GM21825 (cell line): ENCODE measurements at regions not wholly inside any gene's neighbourhood (a gene's known extent, or its start where the extent isn't known, plus 50 kb on each side); places are given as distances from the start of the nearest gene placed in this dataset.
"Not testable (repeated sequence)": the region's sequence is repeated elsewhere in the genome, so short reads cannot be mapped to it uniquely, and the experiment has no call there.

Experiments
- ATAC-seq: cut with Tn5 transposase; IDR thresholded peaks from one replicate; pipeline ENCODE4 v1.9.1; 2021; ENCODE audit warnings: mild to moderate bottlenecking, moderate library complexity; ENCODE audit not compliant: unreplicated experiment

DNA sequence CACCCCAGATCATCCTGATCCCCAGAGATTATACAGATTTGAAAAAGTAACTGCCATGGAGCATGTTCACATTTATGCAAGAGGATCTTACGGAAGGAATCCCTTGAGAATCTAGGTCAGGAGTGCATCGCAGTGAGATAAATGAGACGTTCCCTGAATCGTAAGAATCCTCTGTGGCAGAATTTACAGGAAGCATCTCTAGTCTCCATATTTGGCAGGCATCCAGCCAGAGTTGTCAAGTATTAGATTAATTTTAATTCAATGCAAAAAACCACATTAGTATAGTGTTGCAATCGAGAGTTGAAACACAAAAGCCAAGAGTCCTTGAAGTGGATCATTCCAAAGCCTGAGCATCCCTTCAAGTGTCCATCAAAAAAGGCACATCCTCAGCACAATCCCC, 100.8 kb downstream of the RRAGC start:
- no peak for ATAC-seq

DNA sequence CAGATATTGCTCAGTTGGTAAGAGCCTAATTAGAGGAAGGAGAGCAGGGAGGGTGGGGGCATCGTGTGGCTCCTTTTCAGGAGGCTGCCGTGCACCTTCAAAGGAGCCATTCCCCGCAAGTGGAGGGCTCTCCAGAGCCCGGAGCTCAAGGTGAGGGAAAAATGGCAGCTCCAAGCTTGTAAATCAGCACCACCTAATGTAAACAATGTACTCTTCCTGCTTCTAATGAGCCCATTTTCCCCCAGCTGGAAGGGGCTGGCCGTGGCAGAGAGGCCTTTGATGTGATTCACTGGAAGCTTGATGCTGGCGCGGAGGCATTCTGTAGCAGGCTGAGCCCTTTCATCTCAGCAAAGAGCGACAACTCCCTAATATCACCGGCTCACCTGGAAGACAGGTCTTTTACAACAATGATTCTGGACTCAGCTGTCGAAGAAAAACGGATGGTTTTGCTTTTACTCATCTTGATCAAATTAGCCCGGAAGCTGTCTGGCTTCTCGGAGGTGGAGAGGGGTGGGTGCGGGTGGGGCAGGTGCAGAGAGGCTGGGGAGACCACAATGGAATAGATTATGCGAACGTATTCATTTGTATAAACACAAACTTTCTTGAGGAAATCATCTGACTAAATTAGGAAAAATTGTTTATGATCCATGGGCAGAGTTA, 112.5 kb downstream of the RRAGC start:
- ATAC-seq: no peak

DNA sequence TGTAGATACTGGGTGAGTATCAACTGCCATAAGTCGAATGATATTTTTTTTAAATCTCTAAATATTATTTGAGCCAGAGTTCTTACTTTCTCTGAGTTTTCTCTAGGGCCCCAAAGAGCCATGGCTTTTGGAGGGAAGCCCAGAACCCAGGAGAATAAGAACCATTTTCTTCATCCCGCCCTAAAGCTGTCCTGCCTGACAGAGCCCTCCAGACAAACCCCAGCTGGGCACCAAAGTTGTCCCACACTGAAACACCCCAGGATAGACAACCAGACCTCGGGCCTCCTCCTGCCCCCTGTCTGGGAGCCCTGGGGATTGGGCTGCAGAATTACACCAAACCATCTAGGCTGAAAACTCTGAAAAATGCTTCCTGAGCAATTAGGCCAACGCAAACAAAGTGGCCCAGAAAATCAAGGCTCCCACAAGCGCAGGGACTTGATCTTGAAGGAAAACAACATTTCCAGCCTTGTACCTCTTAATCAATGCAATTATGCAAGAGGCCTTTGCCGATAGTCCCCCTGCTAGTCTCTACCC, 113.1 kb downstream of the RRAGC start:
- ATAC-seq: no peak

DNA sequence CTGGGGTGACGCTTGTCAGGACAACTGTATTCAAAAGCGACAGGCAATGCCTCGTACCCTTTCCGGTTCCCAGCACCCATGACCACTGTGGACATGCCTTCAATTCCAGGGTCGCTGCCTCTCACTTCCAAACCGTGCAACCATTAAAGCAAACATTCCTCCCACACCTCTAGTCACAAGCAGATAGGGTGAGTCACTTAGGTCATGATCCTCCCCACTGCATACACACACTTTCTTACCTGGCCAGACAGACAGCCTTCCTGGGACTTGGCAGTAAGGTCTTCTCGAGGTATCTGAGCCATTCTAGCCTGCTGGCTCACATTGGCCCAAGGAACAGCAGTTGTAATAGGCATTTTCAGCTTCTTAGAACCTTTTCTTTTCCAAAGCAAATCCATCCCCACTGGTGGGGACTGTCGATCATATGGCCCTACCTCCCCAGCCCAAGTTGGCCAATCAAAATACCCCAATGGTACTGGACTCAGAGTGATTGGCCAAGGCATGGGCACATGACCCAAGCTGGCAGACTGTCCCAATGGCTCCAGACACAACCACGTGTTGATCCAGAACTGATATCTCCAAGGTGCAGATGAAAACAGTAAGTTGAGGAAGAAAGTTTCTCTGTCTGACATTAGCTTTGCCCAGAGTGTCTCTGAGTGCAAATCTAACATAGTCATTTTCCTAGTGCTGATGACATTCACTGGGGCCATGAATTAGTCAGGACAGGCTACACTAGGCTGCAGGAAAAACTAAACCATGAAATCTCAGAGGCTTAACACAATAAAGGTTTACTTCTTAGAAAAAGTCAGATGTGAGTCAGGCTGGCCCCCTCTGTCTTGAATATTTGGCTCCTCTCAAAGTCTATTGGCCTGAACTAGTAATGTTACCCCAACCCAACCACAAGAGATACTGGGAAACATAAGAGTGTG, 113.8 kb downstream of the RRAGC start:
- ATAC-seq: no peak

DNA sequence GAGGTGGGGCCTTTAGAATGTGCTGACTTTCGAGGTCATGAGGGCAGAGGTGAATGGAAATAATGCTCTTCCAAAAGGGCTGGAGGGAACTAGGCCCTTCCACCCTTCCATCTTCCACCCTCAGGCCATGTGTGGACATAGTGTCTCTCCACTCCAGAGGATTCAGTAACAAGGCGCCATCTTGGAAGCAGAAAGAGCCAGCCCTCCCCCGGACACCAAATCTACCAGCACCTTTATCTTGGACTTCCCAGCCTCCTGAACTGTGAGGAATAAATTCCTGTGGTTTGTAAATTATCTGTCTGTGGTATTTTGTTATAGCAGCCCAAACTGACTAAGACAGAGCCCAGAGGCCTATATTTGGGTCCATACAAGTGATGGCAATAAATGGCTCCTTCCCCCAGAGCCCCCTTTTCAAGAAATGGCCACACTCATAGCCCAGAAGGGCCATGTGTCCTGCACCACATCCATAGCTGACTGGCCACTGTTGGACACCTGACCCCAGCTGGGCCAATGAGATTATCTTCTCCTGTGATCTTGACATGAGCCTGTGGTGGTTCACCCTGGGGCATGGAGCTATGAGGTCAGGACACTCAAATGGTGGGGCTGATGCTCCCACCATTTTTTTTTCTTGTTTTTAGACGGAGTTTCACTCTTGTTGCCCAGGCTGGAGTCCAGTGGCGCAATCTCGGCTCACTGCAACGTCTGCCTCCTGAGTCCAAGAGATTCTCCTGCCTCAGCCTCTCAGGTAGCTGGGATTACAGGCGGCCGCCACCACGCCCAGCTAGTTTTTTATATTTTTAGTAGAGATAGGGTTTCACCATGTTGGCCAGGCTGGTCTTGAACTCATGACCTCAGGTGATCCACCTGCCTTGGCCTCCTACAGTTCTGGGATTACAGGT, 114.9 kb downstream of the RRAGC start:
- ATAC-seq: no peak

DNA sequence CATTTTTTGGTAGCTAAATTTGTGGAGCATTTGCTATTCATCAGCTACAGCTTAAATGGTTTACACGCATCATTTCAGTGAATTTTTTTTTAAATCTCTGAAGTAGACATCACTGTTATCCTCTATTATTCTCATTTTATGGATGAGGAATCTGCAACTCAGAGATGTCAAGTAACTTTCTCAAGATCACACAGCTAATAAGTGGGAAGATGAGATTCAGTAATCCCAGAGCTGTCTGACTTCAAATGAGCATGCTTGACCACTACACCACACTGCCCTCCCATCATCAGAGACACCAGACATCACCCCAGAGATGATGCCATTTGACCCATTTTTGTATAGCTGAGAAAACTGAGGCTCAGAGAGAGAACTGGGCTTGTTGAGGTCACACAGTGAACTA, 116.4 kb downstream of the RRAGC start:
- ATAC-seq: no peak

DNA sequence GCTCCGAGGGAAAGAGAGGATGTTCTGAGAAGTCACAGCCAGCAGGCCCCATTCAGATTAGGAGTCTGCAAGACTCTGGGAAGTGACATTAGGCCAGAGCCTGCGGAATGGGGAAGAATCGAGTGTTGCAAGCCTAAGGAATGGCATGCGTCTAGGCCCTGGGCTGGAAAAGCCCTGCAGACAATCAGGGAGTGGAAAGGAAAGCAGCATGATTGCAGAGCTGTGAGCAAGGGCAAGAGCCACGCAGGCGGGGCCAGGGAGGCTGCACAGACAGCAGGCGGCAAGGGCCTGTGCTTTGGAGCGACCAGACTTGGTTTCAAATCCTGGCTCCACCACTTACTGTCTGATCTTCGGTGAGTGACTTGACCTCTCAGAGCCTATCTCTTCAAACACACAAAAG, 118.2 kb downstream of the RRAGC start:
- ATAC-seq: no peak

DNA sequence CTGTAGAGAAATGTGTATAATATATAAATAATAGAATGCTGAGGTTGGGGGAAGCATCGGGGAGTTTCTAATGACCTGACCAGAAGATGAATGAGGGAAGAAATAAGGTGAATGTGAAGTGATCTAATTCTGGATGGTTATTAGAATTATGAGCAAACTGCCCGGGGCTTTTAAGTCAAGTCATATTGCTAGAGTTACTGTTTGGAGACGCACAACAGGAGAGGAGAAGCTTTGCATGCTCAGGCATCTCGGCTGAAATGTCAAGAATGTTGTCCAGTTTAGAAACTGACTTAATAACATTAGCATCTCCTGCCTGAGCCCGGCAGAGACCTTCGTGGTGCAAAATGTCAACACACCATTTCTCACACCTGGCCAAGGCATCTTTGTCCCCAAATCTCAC, 119.1 kb downstream of the RRAGC start:
- ATAC-seq: no peak

DNA sequence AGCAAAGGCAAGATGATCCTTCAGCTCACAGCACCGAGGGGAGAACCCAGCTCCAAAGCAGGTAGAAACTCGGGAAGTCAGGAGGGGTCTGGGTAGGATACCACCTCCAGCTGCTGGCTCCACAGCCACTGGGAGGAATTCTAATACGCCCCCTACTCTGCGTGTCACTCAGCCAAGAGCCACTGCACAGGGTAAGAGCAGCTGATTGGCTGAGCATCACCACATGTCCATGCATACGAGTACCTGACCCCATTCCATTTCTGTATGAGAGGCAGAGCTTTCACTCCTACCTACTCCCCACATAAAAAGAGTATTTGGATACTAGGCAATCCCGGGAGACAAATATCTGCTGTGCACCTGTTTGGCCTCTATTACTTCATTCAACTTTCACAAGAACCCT, 121.4 kb downstream of the RRAGC start:
- ATAC-seq: no peak

DNA sequence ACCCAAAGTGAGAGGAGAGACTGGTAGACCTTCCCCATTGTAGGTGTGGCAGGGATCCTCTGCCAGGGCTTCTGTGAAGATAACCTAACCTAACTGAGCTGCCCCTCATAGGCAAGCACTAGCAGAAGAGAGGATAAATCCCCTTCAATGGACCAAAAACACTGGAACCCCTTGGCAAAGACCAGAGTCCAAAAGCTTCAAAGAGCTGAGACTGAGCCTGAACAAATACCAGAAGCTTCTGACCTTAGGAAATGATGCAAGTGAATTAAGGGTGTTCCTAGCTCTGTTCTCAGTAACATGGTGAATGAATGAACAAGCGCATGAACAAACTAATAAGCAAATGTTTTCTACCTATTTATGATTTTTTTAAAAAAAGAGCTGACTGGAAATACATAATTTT, 123.2 kb downstream of the RRAGC start:
- ATAC-seq: no peak

DNA sequence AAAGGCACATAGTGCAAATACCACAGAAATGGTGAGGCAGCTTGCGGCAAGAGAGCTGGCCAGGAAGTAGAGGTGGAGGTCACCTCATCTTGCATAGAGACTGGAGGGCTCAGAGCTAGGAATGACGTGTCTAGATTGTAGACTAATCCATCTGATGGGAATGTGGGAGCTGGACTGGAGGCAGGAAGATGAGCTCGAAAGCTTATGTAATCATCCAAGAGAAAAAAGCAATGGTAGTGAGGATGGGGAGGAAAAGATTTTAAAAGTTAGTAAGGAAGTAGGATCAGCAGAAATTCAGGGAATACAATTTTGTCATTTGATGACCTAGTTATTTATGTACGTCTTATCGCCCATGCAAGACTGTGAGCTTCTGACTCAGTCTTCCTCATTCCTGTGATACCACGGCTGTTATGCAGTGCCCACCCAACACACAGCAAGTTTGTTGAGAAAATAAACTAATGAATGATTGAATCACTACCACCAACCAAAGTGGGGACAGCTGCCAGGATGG, 123.9 kb downstream of the RRAGC start:
- ATAC-seq: no peak

DNA sequence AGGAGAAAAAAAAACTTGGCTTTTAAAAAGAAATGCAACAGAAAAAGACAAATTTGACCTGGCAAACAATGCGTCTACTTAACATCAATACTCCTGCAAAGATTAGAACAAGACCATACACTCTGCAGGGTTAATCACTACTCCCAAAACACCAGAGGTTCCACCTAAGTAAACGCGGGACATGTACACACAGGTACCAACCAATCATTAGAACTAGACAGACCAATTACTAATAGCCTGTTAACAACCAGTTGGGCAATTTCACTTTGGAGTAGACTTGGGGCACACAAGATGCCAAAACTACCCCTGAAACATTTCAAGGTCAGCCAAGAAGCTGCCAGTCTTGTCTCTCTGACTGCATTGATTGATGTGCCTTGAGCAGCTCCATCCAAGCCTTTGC, 125.8 kb downstream of the RRAGC start:
- ATAC-seq: no peak

DNA sequence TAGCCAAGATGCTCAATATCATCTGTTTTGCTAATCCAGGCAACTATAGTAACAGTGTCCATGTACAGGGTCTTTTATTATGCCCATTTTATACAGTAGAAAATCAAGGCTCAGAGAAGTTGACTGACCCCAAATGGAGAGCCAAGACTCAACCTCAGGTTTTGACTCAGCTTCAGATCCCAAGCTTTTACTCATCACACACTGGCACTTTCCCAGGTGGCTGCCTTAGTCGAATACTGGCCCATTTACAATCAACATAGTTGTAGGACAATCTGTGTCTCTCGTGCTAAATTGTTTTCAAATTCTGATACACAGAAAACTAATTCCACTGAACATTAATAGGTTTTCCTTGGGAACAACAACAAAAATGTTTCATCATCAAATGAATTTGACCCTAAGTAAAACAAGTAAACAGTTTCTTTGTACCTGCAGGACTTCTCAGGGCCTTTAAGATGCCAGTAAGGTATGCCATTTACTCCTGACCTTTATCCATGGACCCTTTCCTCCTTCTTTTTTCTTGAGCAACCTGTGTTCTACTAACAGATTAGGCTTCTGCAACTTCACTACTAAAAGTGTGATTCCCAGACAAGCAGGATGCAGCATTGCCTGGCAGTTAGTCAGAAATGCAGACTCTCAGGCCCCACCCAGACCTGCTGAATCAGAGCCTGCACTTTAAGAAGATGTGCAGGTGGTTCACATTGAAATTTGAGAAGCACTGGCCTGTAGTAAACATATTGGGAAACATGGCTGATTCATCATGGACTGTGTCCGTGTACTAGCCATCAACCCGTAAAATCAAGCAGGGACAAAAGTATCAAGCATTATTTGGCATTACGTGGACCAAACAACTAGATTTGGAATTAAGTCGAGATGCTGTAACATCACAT, 128.8 kb downstream of the RRAGC start:
- no peak for ATAC-seq

DNA sequence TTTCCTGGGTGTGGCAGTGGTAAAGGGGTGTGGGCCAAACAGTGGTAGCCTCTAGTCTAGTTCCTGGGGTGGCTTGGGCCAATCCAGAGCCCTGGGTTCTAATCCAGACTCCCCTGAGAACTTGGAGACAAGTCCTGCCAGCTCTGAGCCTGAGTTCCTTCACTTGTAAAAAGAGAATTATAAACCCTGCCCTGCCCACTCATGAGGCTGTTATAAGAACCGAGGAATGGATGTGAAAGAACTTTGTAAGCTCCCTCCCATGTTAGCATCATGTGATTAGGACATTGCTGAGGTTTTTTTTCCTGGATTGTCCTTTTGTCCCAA, 131.0 kb downstream of the RRAGC start:
- ATAC-seq: no peak

DNA sequence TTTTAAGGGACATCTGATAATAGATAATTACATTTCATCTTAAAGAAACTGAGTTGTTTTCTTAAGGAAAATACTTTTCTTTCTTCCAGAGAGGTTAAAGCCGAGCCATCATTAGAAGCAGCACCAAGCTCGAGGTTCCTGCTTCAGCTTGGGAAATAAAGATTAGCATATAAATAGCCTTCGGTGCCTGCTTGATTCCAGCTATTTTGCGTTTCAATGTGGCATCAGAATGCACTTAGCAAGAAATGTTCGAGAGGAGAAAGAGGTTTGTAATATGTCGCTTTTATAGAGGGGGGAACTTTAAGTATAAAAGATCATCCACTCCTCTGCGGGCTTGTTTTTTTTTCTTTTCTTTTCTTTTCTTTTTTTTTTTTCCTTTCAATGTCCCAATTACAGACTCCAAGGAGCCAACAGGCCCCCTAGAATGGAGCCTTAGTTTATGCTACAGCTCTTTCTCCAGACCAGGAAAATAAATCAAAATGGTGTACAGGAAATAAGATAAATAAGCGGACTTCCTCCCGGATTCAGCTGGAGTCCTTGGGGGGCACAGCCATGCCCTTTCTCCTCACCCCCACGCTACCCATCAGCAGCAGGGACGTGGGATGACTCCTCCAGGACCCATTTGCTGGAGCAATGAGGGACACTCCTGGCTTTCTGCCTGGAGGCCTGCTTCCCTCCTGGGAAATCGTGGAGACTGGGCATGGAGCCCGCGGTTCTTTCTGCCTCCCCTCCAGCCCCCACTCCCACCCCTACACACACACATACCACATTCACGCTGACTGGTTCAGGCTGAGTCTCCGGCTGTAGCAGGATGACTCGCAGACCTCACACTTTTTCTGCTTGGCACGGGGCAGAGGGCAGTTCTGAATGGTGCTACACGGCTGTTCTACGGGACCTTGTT, 131.6 kb downstream of the RRAGC start:
- ATAC-seq: no peak

DNA sequence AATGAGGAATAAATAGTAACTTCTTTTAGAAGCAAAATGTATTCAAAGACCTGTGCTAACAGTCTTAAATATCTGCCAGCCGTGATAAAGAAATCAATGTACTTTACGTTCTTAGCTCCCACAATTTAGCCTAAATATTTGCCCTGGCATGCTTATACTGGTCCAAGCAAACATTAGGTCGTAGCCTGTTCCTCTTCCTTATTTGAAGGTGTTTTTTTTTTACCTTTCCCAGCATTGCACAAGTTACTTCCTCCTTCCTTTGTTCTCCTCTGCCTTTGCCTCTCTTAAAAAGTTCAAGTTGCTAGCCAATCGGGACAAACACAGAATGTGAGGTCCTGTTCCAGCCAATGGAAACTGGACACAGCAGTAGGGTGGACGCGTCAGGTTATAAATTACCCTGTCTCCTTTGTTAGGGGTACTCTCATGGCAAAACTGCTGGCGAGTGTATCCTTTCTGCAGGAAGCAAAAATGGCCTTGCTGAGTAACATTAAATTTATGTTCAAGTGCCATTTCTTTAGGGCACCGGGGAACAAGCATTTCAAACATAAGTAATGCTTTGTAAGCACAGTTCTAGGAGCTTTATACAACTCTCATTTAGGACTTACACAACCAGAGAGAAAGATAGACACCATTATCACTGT, 134.1 kb downstream of the RRAGC start:
- ATAC-seq: not testable (repeated sequence)

DNA sequence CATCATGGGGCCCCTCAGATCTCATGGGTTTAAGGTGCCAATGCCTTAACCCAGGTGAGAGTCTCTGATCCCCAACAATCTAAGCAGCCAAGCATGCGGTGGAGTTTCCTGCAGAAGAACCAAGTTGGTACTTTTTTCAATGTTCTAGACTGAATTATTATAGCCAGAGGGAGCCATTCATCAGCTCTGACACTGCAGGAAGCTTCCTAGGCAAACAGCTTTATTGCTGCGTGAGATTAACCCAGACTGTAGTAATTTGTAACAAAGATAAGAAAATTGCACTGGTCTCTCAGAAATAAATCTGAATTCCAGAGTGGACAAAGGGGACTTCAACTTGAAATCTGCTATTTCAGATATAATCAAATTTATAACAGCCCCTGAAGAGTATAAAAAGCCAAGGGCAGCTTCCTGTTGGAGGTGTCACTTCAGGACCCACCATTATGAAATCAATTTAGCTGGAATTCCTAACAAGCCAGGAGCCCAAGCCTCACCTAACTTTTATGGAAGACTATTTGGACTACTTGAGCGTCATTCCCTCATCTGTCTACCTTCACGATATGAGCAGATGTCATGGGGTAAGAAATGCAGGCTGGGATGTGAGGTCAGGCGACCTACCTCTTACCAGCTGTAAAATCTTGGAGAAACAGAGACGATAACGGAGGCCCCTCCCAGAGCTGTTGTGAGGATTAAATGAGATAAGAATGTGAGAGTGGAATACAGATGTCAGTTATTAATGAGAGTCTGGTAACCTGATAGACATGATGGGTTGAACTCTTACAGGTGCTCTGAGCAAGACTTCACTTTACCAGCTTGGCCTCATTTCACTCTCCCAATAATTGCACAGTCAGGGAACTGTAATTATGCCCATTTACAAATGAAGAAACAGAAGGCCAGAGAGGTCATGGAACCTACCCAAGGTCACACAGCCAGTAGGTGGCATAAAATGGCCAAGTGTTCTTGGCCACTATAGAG, 135.1 kb downstream of the RRAGC start:
- ATAC-seq: no peak
